Adrenal gland (tissue), 5 donors: ENCODE measurements at regions not wholly inside any gene's neighbourhood (a gene's known extent, or its start where the extent isn't known, plus 50 kb on each side); places are given as distances from the start of the nearest gene placed in this dataset.

Experiments used
- CTCF ChIP-seq, 6 experiments: fragments of 450-650 bp in 4 of 6; fragments of 200-600 bp in 2 of 6; sonication (generic) in 1 of 6; IDR thresholded peaks; 1 replicate in 5 of 6; 2 replicates in 1 of 6; pipeline versions ENCODE4 v1.5.1 to v1.8.0; 2016 to 2021; ENCODE audit warnings: antibody characterized with exemption in 6 of 6, mild to moderate bottlenecking in 2 of 6, moderate library complexity in 1 of 6
- POLR2A ChIP-seq, 2 donors: fragments of 450-650 bp; IDR thresholded peaks; one replicate each; pipeline ENCODE4 v1.6.1; 2017; ENCODE audit warnings: antibody characterized with exemption in 2 of 2, mild to moderate bottlenecking in 2 of 2, moderate library complexity in 1 of 2
- donor health status: DM: no; HTN: no; CAD: no.

- TF ChIP-seq CTCF (IDR thresholded peaks at IDR 0.05): no peak
- TF ChIP-seq POLR2A (IDR thresholded peaks at IDR 0.05): no peak
These were observed 70.3 kb upstream of the DSG1 start for GRCh38 chr18:31247574-31248199.
